ENCODE measurements at regions not wholly inside any gene's neighbourhood (a gene's known extent, or its start where the extent isn't known, plus 50 kb on each side); places are given as distances from the start of the nearest gene placed in this dataset.
A peak's percentile ranks its signal among the peaks of the same experiment; 100 is the strongest.

GRCh38 chr2:64704161-64704560 is 50.4 kb upstream of the SERTAD2 start:
- DNase-seq = no peak

DNA sequence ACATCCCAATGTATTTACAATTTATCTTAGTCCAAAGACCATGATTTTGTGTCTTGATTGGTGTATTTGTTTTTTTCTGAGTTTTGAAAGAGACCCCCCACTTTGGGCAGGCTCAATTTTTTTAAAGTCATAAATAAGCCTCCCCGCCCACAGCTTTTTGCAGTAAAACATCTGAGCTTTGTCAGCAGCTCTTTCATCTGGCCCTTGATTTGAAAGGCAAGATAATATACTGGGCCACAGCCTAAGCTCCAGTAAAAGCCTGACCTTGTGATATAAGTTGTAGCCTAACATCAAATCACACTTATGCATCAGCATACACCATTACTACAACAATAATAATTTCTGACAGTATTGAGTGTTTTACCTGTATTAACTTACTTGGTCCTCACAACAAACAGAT is 51.3 kb upstream of the SERTAD2 start:
- DNase-seq = no peak

DNA sequence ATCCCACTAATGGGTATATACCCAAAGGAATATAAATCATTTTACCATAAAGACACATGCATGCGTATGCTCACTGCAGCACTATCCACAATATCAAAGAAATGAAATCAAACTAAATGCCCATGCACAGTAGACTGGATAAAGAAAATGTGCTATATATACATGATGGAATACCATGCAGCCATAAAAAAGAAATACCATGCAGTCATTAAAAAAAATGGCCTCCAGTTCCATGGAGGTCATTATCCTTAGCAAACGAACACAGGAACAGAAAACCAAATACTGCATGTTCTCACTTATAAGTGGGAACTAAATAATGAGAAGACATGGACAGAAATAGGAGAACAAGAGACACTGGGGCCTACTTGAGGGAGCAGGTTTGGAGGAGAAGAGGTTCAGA is 53.6 kb upstream of the SERTAD2 start:
- no peak for DNase-seq

GRCh38 chr2:64708829-64709228 is 55.1 kb upstream of the SERTAD2 start:
- no peak for DNase-seq

DNA sequence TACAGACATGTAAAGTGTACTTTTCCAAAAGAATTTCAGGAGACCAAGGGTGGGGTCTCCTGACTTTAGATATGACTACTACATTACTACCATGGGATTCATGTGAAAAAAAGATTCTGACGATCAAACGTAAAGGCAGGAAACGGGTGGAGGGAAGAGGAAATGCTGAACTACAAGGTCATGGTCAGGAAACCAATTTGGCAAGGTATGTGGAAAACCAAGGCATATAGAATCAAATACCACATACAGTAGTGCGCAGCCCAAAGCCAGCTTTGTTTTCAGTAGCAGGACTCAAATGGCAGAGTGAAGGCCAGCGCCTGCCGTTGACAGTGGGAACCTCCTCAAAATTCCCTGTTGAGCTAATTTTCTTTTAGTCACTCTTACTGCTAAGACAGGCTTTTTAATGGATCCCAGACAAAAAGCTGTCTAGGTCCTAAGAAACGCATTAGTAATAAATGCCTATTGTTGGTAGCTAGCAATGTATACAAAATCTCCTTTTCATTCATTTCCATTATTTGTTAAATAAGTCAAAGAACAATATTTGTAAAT is 57.6 kb upstream of the SERTAD2 start:
- peak; percentile 13 for DNase-seq

GRCh38 chr2:64713686-64714085 is 60.0 kb upstream of the SERTAD2 start:
- DNase-seq = no peak

DNA sequence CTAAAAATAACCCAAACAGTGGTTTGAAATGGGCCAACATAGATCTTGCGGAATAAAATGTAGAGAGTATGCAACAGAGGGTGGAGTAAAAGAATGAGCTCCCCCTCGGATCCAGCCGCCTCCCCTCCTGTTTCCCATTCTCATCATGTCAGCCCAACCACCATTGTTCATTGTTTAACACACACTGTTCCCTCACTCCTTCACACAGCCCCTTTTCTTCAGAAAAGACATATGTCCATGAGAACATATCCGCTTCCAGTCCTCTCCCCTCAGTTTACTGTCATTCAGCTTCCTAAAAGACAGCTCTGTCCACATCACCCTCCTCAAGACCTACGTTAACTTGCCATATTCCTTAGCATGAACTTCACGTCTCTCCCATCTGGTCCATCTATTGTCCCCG is 62.9 kb upstream of the SERTAD2 start:
- DNase-seq = no peak

DNA sequence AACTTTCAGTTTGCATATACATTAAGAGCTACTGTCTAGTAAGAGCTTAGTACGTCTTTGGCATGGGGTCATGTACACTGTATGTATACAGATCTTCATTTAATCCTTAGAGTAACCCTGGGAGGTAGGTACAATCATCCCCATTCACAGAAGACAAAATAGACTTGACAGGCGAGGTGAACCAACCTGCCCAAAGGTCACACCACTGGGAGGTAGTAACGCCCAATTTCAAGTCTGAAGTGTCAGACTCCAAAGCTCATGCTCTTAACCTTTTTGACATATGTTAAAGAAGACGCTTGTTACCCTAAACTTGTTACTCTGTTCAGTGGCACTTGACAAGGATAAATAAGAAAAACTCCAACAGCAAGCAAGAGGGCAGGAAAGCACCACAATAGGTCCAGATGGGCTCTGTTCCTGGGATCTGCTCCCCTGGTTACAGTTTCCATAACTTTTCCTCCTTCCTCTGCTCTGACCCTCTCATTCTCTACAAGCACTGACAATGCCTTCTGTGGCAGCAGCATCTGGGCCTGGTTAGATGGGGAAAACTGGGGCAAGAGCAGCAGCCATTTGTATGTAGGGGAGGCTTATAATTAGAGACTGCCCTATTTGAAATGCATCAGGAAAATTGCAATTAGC is 64.7 kb upstream of the SERTAD2 start:
- DNase-seq = no peak

DNA sequence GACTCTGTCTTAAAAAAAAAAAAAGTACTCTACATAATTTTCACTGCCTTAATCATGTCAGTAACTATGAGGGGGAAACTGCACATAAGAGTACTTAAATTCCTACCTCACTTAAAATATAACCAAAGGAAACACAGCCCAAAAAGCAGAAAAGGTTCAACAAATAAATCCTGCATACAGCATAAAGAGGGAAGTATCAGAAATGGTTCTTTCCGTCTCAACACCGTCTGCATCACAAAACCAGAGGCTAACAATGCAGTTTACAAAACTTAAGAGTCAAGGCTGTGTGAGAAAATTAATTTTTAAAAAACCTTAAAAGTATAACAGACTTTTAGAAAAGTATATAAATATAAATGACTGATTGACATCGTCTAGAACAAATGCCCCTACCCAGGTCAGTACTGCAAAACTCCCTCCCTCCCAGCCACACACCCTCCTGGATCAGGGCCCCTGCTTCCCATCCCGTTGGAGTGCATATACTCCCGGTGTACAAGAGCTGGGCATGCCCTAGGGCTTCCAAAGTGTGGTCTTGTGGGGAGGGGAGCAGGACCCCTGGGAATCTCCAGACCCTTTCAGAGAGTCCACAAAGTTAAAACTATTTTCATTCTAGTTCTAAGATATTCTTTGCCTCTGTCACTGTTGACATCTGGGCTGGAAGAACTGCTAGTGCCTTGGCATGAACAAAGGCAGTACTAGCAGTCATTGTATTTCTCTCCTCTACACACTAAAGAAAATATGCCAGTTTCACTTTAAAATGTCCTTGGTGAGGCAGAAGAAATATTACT is 67.0 kb upstream of the SERTAD2 start:
- no peak for DNase-seq

DNA sequence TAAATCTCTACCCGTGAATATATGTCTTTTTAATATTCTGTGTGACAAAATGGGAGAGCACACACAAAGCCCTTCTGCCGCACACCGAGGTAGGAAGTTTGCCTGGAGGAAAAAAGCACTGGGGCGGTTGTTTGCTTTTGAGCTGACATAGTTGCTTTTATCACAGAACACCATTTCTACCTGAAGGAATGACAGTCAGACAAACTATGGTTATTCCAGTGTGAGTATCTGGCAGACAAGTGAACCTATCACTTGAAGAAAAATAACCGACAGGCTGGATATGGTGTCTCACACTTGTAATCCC is 67.6 kb upstream of the SERTAD2 start:
- DNase-seq = no peak

DNA sequence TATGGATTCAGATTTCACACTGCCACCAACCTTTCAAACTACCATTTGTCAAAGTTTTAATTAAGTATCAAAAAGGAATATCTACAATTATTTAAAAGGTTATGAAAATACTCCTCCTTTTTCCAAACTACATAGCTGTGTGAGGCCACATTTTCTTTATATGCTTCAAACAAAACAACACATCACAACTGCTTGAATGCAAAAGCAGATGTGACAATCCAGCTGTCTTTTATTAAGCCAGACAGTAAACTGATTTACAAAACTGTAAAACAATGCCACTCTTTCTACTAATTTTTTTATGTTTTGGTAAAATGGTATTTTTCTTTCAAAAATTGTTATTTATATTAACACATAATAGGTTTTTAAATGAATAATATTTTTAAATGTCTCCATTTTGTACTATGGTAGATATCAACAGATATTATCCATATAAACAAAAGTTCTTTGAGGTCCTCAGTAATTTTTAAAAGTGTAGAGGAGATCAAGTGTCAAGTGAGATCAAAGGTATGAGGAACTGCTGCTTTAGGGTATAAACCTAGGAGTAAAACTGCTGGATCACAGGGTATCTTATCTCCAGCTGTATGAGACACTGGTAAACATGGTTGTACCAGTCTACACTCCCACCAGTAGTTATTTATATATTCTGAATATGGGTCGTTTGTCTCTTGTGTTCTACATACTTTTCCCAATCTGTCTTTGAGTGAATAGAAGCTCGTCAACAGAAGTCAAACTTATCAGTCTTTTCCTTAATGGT is 68.8 kb upstream of the SERTAD2 start:
- no peak for DNase-seq

DNA sequence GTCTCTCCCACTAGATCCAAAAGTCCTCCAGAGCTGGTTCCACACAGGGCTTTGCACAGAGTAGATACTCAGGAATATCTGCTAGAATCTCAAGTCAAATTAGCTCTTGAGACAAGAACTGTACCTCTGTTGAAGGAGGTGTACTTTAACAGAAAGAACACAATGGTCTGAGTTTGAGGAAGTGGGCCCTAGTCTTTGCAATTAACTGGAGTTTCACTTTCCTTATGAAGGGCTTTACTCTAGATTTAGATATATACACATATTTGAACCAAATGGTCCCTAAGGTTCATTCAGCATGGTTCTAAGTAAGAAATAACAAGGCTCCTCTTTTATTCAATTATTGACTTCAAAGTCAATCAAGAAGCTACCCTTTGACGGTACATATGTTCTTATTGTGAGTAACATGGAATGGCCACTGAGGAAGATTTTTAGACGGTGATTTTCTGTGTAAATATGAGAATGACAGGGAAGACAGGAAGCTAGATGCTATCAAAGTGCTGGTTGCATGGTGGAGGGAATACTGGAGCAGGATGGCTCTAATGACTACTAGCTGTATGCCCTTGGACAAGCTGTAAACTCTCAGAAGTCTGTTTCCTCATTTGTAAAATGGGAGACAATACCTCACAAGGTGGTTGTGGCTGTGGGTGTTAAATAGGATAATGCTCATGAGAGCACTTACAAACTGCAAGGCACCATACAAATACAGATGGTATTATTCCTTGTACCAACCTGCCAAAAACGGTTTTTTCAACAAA is 73.5 kb upstream of the SERTAD2 start:
- DNase-seq = no peak

DNA sequence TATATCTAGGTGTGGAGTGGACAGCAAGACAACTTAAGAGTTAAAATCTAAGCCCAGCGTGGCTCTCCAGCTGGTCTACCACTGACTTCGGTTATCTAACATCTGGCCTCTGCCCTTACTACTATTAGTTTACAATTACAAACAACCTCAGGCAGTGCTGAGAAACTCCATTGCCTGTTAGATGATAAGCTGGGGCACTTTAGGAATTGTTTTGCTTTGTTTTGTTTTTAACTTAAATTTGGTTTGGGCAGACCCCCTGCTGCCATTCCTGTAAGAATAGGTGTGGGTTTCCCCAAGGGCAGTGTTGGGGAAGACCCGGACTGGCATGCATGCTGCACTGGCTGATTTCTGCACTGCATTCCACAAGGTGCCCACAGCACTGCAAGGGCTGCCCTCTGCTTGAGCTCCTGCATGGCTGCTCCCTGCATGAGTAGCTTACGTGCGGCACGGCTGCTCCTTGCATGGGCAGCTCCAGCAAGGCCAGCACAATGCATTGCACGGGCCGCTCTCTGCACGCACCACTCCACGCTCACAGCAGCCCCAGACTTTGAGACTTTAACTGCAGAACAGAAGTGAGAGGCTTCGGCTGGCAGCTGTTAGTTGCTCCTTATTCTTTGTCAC is 74.2 kb upstream of the SERTAD2 start:
- DNase-seq = no peak

GRCh38 chr2:64730551-64731262 is 77.0 kb upstream of the SERTAD2 start:
- DNase-seq = peak; percentile 66

DNA sequence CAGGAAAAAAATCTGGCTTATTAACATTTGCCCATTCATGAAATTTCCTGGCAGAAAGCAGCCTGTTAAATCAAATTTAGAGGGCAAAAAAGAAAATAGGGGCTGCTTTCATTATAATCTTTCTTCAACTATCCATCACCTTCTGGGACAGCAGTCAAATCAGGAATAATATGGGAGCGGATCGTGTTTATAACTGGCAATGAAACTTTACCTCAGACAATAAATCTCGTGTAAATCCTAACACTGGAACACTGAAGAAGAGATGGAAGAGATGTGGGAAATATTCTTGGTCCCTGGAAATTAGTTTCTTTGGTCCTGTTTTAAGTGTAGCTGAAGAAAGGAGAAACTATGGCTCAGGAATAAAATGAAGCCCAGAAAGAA is 77.5 kb upstream of the SERTAD2 start:
- DNase-seq = no peak

- DNase-seq = no peak
These were observed 78.0 kb upstream of the SERTAD2 start for GRCh38 chr2:64731746-64732145.

DNA sequence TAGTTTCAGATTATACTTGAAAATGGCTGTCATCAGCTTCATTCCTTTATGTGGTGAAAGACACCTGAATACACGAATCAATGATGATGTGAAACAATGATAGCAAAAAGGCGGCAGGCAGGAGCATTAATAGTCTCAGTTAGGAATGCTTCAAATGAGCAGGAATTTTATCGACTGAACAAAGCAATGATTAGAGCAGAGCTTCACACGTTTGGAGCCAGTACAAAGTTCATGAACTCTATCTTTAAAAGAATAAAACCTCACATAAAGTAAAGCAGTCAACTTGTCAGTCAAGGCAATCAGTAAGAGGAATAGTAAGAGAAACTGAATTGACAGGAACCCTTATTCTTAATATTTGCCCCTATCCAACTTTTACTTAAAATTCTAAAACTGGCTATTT is 78.4 kb upstream of the SERTAD2 start:
- DNase-seq = no peak

GRCh38 chr2:64735504-64735903 is 81.8 kb upstream of the SERTAD2 start:
- no peak for DNase-seq

GRCh38 chr2:64737547-64737946 is 83.8 kb upstream of the SERTAD2 start:
- DNase-seq = no peak

- DNase-seq = no peak
These were observed 84.3 kb upstream of the SERTAD2 start for GRCh38 chr2:64738026-64738425.

DNA sequence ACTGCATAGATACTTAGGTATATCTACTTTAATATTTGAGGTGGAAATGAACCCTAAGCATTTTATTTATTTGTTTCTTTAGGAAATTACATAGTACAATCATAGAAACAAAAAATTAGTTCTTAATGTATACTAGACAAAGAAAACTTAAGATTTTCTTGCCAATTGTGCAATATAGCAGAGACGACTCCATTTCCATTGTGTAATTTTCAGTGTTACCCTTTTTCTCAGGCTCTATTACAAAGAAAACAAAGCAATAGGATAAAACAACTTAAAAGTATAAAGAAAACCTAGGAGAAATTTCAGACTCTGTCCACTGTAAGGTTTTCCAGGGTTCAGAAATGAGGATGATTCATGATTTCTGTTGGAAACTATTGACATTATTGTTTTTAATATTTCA is 89.0 kb upstream of the SERTAD2 start:
- no peak for DNase-seq

DNA sequence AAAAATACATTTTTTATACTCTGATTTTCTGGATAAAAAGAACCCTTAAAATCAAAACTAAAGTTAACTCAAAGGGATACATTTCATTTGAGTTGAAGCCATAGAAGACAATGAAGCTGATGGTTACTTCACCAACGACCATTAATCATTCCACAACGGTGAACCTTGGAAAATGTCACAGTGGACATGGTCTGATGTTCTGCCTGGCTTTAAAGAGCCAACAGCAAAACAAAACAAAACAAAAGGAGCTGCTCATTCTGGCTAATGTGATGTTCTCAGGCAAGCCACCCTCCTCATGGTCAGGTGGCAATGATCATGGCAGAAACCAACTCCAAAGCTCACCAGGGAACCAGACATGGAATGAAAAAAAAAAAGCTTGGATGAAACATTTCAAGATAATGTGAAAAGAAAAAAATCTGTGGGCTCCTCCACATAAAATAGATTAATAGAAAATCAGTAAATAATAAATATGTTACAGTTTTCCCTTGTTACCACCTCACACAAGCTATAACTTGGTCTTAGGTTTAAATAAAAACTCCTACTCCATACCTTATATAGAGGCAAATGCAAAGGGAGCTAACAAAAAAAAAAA is 90.1 kb upstream of the SERTAD2 start:
- no peak for DNase-seq

All from CD4-positive, alpha-beta T cell treated with Interleukin-6 for 4 hours (primary cell).